Spleen (tissue), 11 donors: ENCODE measurements at regions not wholly inside any gene's neighbourhood (a gene's known extent, or its start where the extent isn't known, plus 50 kb on each side); places are given as distances from the start of the nearest gene placed in this dataset.

ENCODE experiments used
- DNase-seq: peaks from one replicate; pipeline ENCODE4 v3.0.0-alpha.2; 2020
- H3K27ac ChIP-seq, 8 donors: fragments of 200-600 bp; sonication (generic) in 7 of 8; 1 replicate in 4 of 8; 2 replicates in 4 of 8; pipeline versions ENCODE4 v1.5.0 to v1.8.0; 2016 to 2021; ENCODE audit warnings: inconsistent platforms in 4 of 8, mild to moderate bottlenecking in 4 of 8, moderate library complexity in 1 of 8
- H3K27me3 ChIP-seq, 7 donors: fragments of 200-600 bp; sonication (generic) in 6 of 7; replicated peaks in 1 of 7; 1 replicate in 4 of 7; 2 replicates in 3 of 7; pipeline versions ENCODE4 v1.5.0 to v1.8.0; 2016 to 2021; ENCODE audit warnings: inconsistent platforms in 3 of 7, mild to moderate bottlenecking in 1 of 7
- H3K36me3 ChIP-seq, 6 donors: fragments of 200-600 bp; sonication (generic) in 5 of 6; 1 replicate in 4 of 6; 2 replicates in 2 of 6; pipeline versions ENCODE4 v1.5.0 to v1.8.0; 2016 to 2021; ENCODE audit warnings: inconsistent platforms in 2 of 6
- H3K4me1 ChIP-seq, 6 donors: fragments of 200-600 bp; sonication (generic) in 5 of 6; 1 replicate in 3 of 6; 2 replicates in 3 of 6; pipeline versions ENCODE4 v1.5.0 to v1.8.0; 2016 to 2021; ENCODE audit warnings: inconsistent platforms in 3 of 6
- H3K4me3 ChIP-seq, 8 donors: fragments of 200-600 bp; sonication (generic) in 7 of 8; 1 replicate in 4 of 8; 2 replicates in 4 of 8; pipeline versions ENCODE4 v1.5.0 to v1.8.0; 2016 to 2021; ENCODE audit warnings: inconsistent platforms in 4 of 8, mild to moderate bottlenecking in 4 of 8, moderate library complexity in 2 of 8
- H3K9me3 ChIP-seq, 8 donors: fragments of 200-600 bp; sonication (generic) in 7 of 8; 1 replicate in 4 of 8; 2 replicates in 4 of 8; pipeline versions ENCODE4 v1.5.0 to v1.8.0; 2016 to 2021; ENCODE audit warnings: inconsistent platforms in 4 of 8
- POLR2A ChIP-seq, 3 donors: fragments of 450-650 bp; IDR thresholded peaks; one replicate each; pipeline ENCODE4 v1.5.1; 2017; ENCODE audit warnings: antibody characterized with exemption in 3 of 3, mild to moderate bottlenecking in 1 of 3
- POLR2AphosphoS5 ChIP-seq, 3 donors: sonication (generic); formaldehyde crosslinking; IDR thresholded peaks; one replicate each; pipeline ENCODE4 v1.5.1; 2017; ENCODE audit warnings: antibody characterized with exemption in 3 of 3
- WGBS, 5 donors: extraction: QIAGEN DNeasy Blood & Tissue Kit in 3 of 5; methylation state at CpG; one replicate each; pipeline versions ENCODE4 v1.1.5 to v1.1.7; 2013 to 2018; 5-methylcytosine and 5-hydroxymethylcytosine counted together
- intact Hi-C: fragments of 100-400 bp; cut with DNase I; formaldehyde crosslinking; loops from one replicate; pipeline ENCODE4 v1.15.0; 2023; ENCODE audit warnings: low total_unique reads
- TF ChIP-seq, protein P1 (sequence below), 11 experiments: fragments of 200-600 bp in 7 of 11; fragments of 450-650 bp in 4 of 11; sonication (generic) in 4 of 11; IDR thresholded peaks in 8 of 11; conservative IDR thresholded peaks in 3 of 11; 1 replicate in 7 of 11; 2 replicates in 4 of 11; pipeline versions ENCODE4 v1.4.0 to v1.8.0; 2016 to 2021; ENCODE audit warnings: antibody characterized with exemption in 11 of 11, inconsistent platforms in 4 of 11, mild to moderate bottlenecking in 1 of 11
- donor health status: healthy with polysubstance abuse.
- donor health status: DM: no; HTN: no; CAD: no; lungs with moderate emphysema.
- donor health status: DM: no; HTN: no; CAD: no.
- donor health status: Bipolar disorder and iron deficiency.
- donor health status: healthy.
- donor health status: DM: no; HTN: no; CAD: no.
- donor health status: DM: yes; HTN: yes; CAD: no.

DNA sequence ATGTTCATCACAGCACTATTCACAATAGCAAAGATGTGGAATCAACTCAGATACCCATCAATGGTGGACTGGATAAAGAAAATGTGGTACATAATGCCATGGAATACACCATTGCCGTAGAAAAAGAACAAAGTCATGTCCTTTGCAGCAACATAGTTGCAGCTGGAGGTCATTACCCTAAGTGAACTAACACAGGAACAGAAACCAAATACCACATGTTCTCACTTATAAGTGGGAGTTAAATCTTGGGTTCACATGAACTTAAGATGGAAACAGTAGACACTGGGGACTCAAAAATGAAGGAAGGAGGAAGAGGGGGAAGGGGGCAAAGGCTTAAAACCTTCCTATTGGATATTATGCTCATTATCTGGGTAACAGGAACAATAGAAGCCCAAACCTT lies 228.1 kb upstream of the RAB6C start:
- Histone ChIP-seq H3K36me3 (no peaks in the 10 kb centered on the region), H3K27ac (no peak overlapping the region), H3K27me3 (no peaks in the 10 kb centered on the region), H3K9me3 (peaks cover 0 to 7% (median 0%) of the 10 kb centered on the region in 8 donors), H3K4me1 (no peaks in the 10 kb centered on the region), H3K4me3 (no peak overlapping the region)
- no peak for DNase-seq
- intact Hi-C loops = no loop called here
- 64 to 71% (median 67%) methylated on average over 1 of the region's 1 CpG for WGBS, 5 donors
- no peak for TF ChIP-seq POLR2A (IDR thresholded peaks at IDR 0.05)
- TF ChIP-seq, protein P1, sequence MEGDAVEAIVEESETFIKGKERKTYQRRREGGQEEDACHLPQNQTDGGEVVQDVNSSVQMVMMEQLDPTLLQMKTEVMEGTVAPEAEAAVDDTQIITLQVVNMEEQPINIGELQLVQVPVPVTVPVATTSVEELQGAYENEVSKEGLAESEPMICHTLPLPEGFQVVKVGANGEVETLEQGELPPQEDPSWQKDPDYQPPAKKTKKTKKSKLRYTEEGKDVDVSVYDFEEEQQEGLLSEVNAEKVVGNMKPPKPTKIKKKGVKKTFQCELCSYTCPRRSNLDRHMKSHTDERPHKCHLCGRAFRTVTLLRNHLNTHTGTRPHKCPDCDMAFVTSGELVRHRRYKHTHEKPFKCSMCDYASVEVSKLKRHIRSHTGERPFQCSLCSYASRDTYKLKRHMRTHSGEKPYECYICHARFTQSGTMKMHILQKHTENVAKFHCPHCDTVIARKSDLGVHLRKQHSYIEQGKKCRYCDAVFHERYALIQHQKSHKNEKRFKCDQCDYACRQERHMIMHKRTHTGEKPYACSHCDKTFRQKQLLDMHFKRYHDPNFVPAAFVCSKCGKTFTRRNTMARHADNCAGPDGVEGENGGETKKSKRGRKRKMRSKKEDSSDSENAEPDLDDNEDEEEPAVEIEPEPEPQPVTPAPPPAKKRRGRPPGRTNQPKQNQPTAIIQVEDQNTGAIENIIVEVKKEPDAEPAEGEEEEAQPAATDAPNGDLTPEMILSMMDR (IDR thresholded peaks at IDR 0.05 in 8 of 11, conservative IDR thresholded peaks at IDR 0.05 in 3 of 11) = no peak
- no peak for TF ChIP-seq POLR2AphosphoS5 (IDR thresholded peaks at IDR 0.05)

DNA sequence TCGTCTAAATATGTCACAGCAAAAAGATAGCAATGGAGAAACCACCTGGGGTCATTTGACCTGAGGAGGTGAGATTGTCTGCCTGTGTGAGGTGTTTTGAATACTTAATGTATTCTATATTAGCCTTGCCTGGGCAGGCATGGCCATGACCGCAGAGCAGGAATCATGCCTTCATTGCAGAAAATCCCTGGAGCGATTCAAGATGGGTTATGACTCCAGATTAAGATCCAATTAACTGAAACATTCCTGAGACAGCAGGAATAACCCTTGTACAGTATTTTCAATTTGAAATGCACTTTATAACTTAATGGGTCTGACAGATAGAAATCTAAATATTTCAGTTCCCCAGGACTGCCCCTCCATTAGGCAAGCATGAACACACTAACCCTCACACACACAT lies 227.3 kb upstream of the RAB6C start:
- Histone ChIP-seq H3K9me3 (peaks cover 0 to 7% (median 0%) of the 10 kb centered on the region in 8 donors), H3K4me1 (no peaks in the 10 kb centered on the region), H3K27ac (no peak overlapping the region), H3K36me3 (no peaks in the 10 kb centered on the region), H3K27me3 (no peaks in the 10 kb centered on the region), H3K4me3 (no peak overlapping the region)
- intact Hi-C loops = no loop called here
- peak; percentile 15 for DNase-seq
- WGBS, 5 donors = 79 to 94% (median 90%) methylated on average over 3 of the region's 3 CpGs
- TF ChIP-seq POLR2A (IDR thresholded peaks at IDR 0.05) (no peak), POLR2AphosphoS5 (IDR thresholded peaks at IDR 0.05) (no peak)
- TF ChIP-seq, protein P1 (IDR thresholded peaks at IDR 0.05 in 8 of 11, conservative IDR thresholded peaks at IDR 0.05 in 3 of 11) = no peak

DNA sequence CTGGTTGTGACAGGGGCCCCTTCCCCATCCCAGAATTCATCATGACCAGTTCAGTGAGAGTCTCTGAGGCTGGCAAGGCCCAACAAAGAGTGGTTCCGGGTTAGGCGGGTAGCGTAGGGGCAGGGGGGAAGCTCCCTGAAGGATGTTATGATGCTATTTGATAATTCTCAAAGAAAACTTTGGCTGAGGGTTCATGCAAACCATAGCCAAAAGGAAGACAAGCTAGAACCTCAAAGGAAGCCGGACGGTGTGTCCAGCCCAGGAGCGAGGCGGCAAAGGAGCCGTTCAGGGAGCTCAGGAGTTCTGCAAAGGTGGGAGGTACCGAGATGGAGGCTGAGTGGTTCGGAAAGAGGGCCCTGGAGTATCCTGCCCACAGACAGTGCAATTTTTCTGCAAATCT lies 226.8 kb upstream of the RAB6C start:
- Histone ChIP-seq H3K9me3 (peaks cover 0 to 7% (median 0%) of the 10 kb centered on the region in 8 donors), H3K27ac (no peak overlapping the region), H3K27me3 (no peaks in the 10 kb centered on the region), H3K4me3 (no peak overlapping the region), H3K36me3 (no peaks in the 10 kb centered on the region), H3K4me1 (no peaks in the 10 kb centered on the region)
- WGBS, 5 donors = 89 to 93% (median 90%) methylated on average over 10 of the region's 10 CpGs
- intact Hi-C loops = no loop called here
- TF ChIP-seq, protein P1 (IDR thresholded peaks at IDR 0.05 in 8 of 11, conservative IDR thresholded peaks at IDR 0.05 in 3 of 11) = no peak
- TF ChIP-seq POLR2A (IDR thresholded peaks at IDR 0.05) (no peak), POLR2AphosphoS5 (IDR thresholded peaks at IDR 0.05) (no peak)
- peak; percentile 39 for DNase-seq

DNA sequence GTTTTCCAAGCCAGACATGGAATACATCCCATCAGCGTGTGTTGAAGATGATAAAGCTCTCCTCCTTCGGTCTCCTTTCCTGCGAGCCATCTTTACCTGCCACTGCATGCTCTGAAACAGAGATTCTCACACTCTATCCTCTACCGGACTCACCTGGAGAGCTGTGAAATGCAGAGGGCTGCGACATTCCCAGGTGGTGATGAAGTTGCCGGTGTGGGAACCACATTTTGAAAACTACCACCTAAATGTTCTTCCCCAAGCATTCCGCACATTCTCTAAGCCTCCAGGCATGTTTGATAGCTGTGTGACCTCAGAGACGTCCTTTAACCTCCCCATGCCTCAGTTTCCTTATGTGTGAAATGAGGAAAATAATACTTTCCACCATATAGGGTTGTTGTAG lies 226.2 kb upstream of the RAB6C start:
- intact Hi-C loops = no loop called here
- Histone ChIP-seq H3K27me3 (no peaks in the 10 kb centered on the region), H3K36me3 (no peaks in the 10 kb centered on the region), H3K4me1 (peaks cover 0 to 4% (median 0%) of the 10 kb centered on the region in 6 donors), H3K9me3 (peaks cover 0 to 7% (median 0%) of the 10 kb centered on the region in 8 donors), H3K4me3 (no peak overlapping the region), H3K27ac (no peak overlapping the region)
- TF ChIP-seq, protein P1 (IDR thresholded peaks at IDR 0.05 in 8 of 11, conservative IDR thresholded peaks at IDR 0.05 in 3 of 11) = no peak
- no peak for TF ChIP-seq POLR2AphosphoS5 (IDR thresholded peaks at IDR 0.05)
- no peak for TF ChIP-seq POLR2A (IDR thresholded peaks at IDR 0.05)
- 85 to 87% (median 86%) methylated on average over 8 of the region's 8 CpGs for WGBS, 5 donors
- peak; percentile 29 for DNase-seq
